GM19043 (cell line): ENCODE measurements at regions not wholly inside any gene's neighbourhood (a gene's known extent, or its start where the extent isn't known, plus 50 kb on each side); places are given as distances from the start of the nearest gene placed in this dataset.
"Not testable (repeated sequence)": the region's sequence is repeated elsewhere in the genome, so short reads cannot be mapped to it uniquely, and the experiment has no call there.

Source experiments
- ATAC-seq: cut with Tn5 transposase; IDR thresholded peaks from one replicate; pipeline ENCODE4 v1.9.1; 2021; ENCODE audit warnings: low read depth; ENCODE audit not compliant: unreplicated experiment

DNA sequence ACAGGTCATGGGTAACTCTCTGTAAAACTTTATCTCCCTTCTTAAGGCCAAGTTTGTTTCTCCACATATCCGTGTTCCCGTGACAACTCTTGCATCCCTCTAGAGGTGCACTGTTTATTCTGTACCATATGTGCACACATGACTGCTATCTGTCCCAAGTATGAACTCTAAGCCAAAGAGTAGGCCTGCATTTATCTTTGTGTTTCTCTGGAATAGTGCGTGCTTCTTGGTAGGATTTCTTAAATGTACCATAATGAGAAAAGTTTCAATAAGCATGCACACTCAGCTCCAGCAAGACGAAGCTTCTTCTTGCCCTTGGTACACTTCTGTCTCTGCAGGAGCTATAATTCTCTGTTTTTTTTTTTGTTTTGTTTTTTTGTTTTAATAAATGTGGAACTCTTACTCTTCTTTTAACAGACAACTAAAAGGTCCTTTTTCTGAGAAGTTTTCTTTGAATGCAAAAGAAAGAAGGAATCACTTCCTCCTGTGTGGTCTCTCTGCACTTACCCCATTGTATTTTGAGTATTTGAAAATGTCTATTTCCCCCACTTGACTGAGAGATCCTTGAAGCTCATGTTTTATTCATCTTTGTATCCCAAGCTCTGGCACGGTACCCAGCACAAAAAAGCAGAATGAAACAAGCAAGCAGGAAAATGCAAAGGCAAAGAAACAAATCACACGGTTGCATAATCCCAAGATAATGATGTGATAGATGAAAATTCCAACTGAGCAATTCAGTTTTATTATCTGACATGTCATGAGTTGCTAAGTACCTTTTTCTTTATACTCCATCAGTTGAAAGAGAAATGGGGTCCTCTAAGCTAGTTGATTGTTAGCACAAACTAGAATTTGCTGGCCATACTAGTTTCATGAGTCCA, 521.9 kb upstream of the BOD1L1 start:
- ATAC-seq: no peak

- no peak for ATAC-seq
These were observed 523.6 kb upstream of the BOD1L1 start for GRCh38 chr4:14151101-14151500.

- ATAC-seq: peak; percentile 70
These were observed 525.5 kb upstream of the BOD1L1 start for GRCh38 chr4:14152834-14153519.

DNA sequence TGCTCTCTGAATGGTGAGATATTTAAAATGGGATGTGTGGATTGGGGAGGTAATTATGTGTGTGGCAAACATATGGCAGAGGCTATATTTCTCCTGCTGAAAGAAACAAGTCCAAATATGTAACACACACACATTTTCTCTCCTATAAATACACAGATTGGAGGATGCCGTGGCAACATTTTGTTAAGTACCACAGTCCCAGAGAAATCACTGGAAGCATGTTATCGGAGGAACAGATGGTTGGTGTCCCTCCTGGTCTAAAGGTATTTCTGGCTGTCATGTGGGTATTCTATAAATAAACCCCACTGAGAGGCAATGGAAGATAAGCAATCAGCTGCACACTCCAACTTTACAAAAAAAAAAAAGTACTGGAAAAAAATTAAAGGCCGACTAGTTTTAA, 528.3 kb upstream of the BOD1L1 start:
- ATAC-seq: no peak

DNA sequence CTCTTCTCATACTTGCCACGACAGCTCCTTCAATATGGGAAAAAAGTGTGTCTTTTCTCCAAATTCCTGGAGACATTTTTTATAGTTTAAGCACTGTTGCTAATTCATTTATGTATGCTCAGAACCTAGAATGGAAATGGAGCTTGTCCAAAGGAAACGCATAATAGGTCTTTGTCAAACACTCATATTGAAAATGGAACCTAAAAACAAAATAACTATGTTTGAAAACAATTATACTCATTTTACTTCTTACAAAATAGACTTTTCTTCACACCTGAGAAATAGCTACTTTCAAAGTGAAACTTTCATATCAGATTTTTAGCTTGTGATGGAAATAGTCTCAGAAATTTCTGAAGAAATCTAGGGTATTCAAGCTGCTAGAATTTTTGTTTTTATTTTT, 529.7 kb upstream of the BOD1L1 start:
- ATAC-seq: no peak

DNA sequence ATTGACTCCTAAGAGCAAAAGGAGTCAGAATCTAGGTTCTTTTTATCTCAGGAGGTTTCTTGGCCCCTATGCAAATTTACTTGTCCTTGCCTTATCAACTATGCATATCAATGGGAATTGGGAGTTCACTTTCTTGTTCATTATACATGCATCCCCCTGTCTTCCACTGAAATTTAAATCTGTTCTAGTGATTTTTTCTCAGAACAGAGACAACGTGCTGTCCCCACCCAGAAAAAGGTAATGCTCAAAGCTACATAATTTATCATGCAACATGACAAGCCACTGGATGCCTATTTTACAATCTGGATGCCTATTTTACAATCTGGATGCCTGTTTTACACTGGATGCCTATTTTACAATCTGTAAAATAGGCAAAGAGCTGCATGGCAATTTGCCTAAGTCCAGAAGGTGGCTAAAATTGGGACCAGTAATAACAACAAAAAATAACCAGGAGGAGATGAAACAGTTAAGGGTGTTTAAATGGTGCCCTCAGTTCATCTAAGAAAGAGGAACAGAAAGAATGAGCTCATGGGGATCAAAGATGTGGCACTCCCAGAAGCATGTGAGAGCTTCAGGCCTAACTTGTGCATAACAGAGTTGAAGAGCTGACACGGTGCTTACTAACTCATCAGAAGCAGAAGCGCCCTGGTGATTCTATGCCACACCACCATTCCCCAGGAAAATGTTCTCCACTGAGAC, 537.8 kb upstream of the BOD1L1 start:
- ATAC-seq: peak; percentile 99

- ATAC-seq: no peak
These were observed 540.5 kb upstream of the BOD1L1 start for GRCh38 chr4:14167876-14168510.

GRCh38 chr4:14168919-14169318, 541.4 kb upstream of the BOD1L1 start:
- ATAC-seq: peak; percentile 51

DNA sequence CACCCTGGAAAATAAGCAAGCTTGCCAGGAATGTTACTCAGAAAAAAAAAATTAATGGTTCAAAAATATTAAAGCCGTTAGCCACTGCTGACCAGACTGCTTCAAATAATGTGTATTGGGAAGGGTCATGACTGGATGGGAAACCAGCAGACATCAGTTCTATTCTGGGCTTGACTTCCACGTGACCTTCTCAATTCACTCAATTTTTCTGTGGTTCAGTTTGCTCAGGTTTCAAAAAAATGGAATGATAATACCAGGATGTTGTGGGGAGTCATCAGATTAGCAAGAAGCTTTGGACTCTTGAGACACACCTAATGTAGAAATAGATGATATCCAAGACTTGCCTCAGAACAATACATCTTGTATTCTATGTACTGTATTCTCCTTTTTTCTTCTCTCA, 541.9 kb upstream of the BOD1L1 start:
- no peak for ATAC-seq

- not testable (repeated sequence) for ATAC-seq
These were observed 542.4 kb upstream of the BOD1L1 start for GRCh38 chr4:14169940-14170339.

- ATAC-seq: no peak
These were observed 549.1 kb upstream of the BOD1L1 start for GRCh38 chr4:14176613-14177012.

- ATAC-seq: peak; percentile 78
These were observed 550.5 kb upstream of the BOD1L1 start for GRCh38 chr4:14177987-14178386.

DNA sequence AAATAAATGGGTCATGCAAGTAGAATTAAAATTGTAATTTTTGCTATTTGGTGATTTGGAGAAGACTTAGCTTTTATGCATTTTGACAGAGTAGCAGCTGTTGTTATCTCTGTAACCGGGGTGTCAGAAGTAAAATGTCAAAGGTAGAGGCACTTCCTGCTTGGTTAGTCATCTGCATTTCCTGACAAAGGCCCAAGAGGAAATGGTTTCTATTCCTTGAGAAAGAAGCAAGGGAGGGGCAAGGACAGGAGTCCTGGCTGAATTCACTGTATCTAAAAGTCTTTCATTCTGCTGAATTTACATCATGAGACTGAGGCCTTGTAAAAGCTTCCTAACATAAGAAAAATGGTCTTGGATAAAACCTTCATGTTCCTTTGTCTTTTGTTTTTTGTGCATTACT, 550.9 kb upstream of the BOD1L1 start:
- peak; percentile 70 for ATAC-seq

DNA sequence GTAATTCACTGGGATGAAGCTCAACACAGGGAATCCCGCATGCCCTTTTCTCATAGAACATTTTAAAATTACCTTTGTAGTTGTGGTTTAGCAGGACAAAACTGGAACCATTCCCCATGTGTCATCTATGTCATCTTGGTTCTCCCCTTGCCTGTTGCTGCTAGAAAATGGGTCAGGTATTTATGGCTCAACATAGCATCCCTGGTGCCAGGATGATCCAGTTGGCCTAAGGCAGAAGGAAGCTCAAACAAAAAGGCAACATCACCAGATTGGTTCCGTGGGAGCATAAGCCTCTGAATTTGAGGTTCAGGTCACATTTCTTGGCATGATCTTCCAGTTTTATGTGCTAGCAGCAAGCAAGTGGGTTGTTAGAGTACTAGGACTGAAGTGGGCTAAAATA, 552.6 kb upstream of the BOD1L1 start:
- ATAC-seq: no peak

- no peak for ATAC-seq
These were observed 553.6 kb upstream of the BOD1L1 start for GRCh38 chr4:14180983-14181601.

DNA sequence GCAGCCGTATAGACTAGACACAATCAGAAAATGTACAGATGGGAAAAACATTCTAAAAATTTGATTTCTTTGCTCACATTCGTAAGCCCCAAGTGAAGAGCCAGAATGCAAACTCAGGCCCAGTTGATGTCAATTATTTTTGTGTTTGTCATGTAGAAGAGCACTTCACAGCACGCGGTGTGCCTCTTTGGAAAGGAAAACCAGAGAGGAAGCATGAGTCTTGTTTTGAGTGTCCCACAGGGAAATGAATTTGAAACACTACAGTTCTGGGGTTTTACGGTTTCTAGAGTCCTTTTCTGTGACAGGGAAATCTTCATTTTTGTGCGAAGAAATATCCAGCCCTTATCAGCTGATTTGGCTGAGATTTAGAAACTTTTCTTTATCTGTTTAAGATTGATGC, 554.6 kb upstream of the BOD1L1 start:
- no peak for ATAC-seq

DNA sequence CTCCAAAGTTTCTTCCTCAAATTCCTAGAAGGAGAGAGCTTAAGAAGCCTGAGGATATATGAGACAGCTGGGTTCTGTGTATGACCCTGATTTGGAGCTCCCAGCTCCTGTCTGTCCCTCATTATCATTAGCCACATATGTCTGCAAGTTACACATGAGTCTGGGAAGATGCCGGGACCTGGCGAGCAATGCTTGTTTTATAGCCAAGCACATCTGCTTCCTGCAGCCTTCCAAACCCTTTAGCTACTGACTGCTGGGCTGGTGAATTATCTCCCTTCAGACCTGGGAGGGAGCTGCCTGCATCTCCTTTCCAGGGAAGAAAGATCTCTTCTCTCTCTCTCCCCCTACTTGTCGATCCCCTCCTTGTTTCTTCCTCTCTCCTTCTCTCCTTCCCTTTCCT, 556.7 kb upstream of the BOD1L1 start:
- ATAC-seq: no peak

- no peak for ATAC-seq
These were observed 557.2 kb upstream of the BOD1L1 start for GRCh38 chr4:14184767-14185166.

GRCh38 chr4:14188214-14188613, 560.7 kb upstream of the BOD1L1 start:
- no peak for ATAC-seq

- no peak for ATAC-seq
These were observed 566.1 kb upstream of the BOD1L1 start for GRCh38 chr4:14193601-14194000.
